Activated CD4-positive, alpha-beta T cell treated with anti-CD3 and anti-CD28 coated beads for 48 hours (primary cell): ENCODE measurements at regions not wholly inside any gene's neighbourhood (a gene's known extent, or its start where the extent isn't known, plus 50 kb on each side); places are given as distances from the start of the nearest gene placed in this dataset.

Experiments used
- DNase-seq: peaks from one replicate; pipeline ENCODE4 v3.0.0-alpha.2; 2020

GRCh38 chr5:158086856-158087255, 227.9 kb upstream of the CLINT1 start:
- no peak for DNase-seq

- no peak for DNase-seq
These were observed 225.3 kb upstream of the CLINT1 start for GRCh38 chr5:158084292-158084691.

DNA sequence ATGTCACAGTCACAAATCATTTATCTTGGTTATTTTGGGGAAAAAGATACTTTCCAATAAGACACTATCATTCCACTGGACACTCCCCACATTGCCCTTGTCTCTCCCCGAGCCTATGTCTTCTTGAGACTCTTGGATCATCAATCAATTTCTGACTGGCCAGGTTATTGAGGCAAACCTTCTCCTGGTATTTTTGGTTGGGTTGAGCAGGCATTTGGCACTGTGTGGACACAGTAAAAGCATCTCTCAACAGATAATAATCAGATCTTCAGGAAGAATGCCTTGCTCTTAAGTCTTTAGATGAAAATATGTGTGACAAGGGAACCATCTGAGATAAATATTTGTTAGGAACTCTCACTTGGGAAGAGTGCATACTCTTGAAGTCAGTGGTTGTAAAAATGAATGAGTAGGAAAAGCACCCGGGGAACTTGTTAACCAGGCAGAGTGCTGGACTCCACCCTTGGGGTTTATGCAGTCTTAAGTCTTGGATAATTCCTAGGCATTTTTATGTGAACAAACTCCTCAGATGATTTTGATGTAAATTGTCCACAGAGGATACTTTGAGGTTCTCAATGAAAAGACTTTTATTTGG, 223.8 kb upstream of the CLINT1 start:
- DNase-seq, result no peak

DNA sequence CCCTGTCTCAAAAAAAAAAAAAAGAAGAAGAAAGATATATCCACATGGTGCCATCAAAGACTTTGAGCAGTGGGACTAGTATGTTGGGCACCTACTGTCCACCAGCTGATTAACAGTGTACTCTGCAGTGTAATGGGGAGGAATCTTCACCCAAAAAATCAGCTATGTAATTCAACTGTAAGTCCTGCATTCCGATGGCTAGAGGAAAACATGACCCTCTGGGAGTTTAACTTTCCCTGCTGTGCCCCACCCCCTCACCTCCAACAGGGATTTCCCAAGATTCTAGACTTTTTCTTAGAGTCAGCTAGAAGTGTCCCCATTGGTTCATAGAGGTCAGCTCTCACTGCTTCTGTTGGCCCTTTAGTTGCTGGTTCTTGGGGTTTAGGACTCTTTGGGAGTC, 221.2 kb upstream of the CLINT1 start:
- DNase-seq, result no peak

- no peak for DNase-seq
These were observed 220.2 kb upstream of the CLINT1 start for GRCh38 chr5:158079097-158079496.

DNA sequence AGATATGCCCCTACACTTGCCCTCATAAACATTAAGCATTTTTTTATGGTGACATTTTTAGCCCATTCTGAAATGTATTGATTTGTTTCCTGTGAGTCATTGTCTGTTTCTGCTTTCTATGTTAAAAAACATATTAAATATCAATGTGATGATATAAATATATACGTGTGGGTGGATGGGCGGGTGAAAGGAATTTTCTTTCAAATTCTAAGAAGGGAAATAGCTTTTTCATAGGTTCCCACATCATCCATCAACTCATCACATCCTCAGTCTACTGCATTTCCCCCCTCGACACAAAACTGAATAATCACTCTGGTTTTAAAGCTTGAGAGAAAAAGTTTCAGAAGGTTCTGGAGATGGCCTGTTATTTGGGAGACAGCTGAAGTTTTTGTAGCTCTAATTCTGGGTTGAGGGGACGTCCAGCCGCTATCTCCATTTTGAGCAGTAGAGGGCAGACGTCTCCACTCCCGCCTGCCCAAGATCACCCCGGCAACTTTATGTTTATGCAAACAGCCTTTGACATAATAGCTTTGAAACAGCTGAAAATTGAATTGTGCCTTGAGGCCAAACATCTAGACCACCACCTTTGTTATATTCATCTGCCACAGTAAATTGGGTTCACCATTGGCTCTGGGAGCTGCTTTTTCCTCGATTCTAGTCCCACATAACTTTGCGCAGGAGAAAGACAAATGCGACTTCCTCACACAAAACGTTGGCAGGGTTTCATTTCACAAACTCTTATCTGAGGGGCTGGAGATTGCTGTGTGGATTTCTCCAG, 216.2 kb upstream of the CLINT1 start:
- peak; percentile 62 for DNase-seq

DNA sequence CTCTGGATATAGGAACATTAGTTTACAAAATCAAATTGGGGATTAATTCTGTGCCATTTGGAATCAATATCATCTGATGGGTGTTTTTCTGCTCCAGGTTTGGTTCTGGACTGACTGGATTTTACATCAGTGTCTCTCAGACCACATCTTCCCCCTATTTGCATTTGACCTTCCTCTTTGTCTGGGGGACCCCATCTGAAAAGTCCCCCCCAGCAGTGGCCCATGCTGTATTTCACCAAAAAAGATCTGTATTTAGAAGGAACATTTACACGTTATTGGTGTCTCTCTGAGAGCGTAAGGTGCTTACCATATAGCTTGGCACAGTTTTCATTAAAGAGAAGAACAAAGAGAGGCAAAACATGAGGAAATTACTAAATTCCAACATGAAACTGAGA, 215.6 kb upstream of the CLINT1 start:
- DNase-seq, result no peak

DNA sequence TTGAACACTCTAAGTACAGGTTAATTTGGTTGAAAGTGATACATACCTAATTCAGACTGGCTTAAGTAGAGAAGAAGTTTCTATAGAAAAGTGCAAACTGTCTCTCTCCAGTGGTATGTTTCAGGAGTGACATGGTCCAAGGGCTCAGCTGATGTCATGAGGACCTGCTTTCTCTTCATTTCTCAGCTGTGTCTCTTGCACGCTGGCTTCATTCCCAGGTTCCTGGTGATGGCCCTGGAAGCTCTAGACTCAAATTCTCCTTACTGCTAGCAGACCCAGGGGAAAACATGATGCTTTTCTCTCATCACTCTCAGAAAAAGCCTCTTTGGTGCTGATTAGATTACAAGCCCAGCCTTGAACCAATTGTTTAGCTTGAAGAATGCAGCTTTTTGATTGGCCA, 211.9 kb upstream of the CLINT1 start:
- no peak for DNase-seq

- DNase-seq, result no peak
These were observed 210.9 kb upstream of the CLINT1 start for GRCh38 chr5:158069838-158070237.

DNA sequence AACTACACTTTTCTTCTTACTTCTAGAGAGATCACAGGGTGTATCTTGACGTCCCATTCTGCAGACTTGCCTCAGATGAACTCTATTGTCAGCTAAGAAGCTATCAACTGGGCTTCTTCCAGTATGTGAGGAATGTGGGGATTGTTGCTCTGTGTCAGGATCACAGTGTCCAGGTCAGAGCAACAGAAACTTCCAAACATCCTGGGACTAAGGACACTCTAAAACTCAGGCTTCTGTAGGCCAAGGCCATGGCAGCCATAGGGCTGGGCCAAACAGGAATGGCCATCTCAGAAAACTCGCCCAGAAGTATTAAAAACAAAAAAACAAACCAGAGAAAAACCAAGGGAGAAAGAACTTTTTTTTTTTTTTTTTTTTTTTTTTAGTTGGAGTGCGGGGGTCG, 210.0 kb upstream of the CLINT1 start:
- DNase-seq, result no peak

- no peak for DNase-seq
These were observed 207.1 kb upstream of the CLINT1 start for GRCh38 chr5:158066076-158066475.

- DNase-seq, result no peak
These were observed 205.6 kb upstream of the CLINT1 start for GRCh38 chr5:158064334-158065123.

- DNase-seq, result no peak
These were observed 204.1 kb upstream of the CLINT1 start for GRCh38 chr5:158063052-158063451.

DNA sequence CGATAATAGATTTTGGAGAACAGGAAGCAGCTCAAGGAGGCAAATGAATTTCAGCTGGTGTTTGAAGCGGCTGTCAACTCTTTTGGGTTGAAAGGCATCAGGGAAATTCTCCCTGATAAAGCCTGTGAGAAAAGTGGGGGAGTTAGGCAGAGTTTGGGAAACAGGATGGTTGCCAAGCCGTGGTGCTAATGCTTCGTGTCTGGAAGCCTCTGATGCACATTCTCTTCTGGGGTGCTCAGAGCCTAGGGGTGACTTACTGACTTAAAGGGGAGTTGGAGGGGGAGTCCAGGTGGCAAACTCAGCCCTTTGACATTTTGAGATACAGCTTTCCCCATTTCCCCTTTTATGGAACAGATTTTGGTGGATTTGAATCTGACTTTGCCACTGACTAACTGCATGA, 202.5 kb upstream of the CLINT1 start:
- no peak for DNase-seq

- no peak for DNase-seq
These were observed 201.3 kb upstream of the CLINT1 start for GRCh38 chr5:158060212-158060611.

DNA sequence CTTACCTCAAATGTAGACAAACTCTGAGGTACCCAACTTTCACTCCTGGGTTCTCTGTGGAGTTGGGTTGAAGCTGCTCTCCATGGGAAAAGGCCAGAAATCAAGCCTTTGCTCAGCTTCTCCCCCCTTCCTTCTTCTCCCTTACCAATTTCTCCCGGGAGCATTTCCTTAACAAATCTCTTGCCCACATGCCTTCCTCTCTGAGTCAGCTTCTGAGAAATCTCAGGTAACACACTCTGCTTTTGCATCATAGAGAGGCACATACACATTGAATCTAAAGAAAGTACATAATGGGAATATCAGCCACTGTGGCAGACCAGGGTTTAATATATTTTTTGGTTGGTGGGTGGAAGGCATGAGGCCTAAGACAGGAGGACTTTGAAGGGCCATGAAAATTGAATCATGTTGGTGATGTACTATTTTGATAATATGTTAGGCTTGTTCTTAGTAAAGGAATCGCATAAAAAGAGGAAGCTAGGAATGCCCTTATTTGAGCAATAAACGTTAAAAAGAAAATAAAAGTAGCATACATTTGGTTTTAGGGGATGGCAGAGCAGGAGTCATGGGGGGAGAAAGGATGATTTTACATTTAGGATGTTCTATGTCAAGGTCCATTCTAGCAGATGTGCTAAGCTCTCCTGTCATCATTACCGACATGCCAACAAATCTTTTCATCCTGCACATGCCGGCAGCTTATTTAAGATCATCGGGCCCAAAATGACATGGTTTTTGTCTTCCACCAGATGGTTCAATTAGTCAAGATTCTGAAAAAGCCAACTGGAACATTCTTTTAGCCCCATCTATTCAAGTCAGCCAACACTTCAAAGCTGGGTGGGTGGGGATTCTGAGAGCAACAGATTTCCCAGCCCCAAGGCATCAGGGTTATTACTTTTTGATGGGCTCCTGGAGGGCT, 199.5 kb upstream of the CLINT1 start:
- no peak for DNase-seq

GRCh38 chr5:158056130-158056825, 197.3 kb upstream of the CLINT1 start:
- no peak for DNase-seq

DNA sequence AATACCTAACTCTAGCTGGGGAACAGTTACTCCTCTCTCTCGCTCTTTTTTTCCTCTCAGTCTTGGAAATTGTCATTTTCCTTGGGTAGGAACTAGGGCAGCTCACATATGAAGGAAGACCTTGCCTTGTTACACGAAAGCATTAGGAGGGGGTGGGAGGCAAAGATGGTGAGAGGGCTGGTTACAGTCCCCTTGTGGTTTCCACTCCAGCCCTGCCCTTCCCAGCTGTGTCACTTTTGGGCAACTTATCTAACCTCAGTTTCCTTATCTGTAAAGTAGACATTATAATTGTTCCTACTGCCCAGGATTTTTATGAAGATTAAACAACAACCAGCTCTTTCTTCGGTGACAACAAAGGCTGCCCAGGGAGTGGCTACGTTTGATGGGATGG, 196.2 kb upstream of the CLINT1 start:
- DNase-seq, result no peak

GRCh38 chr5:158054223-158055110, 195.5 kb upstream of the CLINT1 start:
- DNase-seq, result no peak

- DNase-seq, result no peak
These were observed 192.1 kb upstream of the CLINT1 start for GRCh38 chr5:158051036-158051435.

- no peak for DNase-seq
These were observed 191.5 kb upstream of the CLINT1 start for GRCh38 chr5:158050421-158050820.
